ENCODE measurements at regions not wholly inside any gene's neighbourhood (a gene's known extent, or its start where the extent isn't known, plus 50 kb on each side); places are given as distances from the start of the nearest gene placed in this dataset.

DNA sequence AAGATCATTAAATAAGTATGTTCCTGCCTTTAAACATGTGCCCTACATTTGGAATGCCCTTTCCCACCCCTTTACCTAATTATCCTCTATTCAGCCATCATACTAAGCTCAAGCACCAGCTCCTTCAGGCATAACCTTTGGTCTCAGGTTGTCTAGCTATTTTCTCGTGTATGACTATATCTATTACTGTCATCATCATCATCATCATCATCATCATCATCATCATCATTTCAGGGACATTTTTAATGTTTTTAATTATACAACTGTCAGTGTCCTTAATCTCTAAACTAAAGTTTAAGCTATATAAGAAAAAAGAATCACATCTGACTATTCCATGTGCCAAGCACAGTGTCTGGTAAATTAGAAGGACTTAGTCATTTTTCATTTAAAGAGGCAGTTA, 214.6 kb upstream of the CTSO start:
- peaks cover 7% of the 10 kb centered on the region for H3K9me3 Mint-ChIP-seq
- TF ChIP-seq, protein P1, sequence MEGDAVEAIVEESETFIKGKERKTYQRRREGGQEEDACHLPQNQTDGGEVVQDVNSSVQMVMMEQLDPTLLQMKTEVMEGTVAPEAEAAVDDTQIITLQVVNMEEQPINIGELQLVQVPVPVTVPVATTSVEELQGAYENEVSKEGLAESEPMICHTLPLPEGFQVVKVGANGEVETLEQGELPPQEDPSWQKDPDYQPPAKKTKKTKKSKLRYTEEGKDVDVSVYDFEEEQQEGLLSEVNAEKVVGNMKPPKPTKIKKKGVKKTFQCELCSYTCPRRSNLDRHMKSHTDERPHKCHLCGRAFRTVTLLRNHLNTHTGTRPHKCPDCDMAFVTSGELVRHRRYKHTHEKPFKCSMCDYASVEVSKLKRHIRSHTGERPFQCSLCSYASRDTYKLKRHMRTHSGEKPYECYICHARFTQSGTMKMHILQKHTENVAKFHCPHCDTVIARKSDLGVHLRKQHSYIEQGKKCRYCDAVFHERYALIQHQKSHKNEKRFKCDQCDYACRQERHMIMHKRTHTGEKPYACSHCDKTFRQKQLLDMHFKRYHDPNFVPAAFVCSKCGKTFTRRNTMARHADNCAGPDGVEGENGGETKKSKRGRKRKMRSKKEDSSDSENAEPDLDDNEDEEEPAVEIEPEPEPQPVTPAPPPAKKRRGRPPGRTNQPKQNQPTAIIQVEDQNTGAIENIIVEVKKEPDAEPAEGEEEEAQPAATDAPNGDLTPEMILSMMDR (IDR thresholded peaks at IDR 0.05; ENCODE audit: unreplicated experiment in 3 of 3): no peak
- H3K4me1 Mint-ChIP-seq: peaks cover 16% of the 10 kb centered on the region
- H3K4me3 Mint-ChIP-seq: no peak overlapping the region
- H3K27me3 Mint-ChIP-seq (ENCODE audit: low read depth): no peaks in the 10 kb centered on the region
- no peaks in the 10 kb centered on the region for H3K36me3 Mint-ChIP-seq (ENCODE audit: low read depth)
- H3K27ac Mint-ChIP-seq: peak overlapping the region in 1 of 3 experiments; percentile 89

DNA sequence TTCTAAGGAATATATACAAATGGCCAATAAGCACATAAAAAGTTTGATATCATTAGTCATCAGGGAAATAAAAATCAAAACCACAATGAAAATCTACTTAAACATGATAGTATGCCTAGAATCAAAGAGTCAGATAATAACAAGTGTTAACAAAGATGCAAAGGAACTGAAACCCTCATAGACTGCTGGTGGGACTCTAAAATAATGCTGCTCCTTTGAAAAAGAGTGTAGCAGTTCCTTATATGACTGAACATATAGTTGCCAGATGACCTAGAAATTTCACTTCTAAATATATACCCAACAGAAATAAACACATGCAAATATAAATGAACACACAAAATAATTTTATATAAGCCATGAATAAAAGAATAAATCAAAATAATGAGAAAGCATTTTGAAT, 205.1 kb upstream of the CTSO start:
- H3K4me1 Mint-ChIP-seq: no peaks in the 10 kb centered on the region
- H3K27ac Mint-ChIP-seq: no peak overlapping the region
- H3K27me3 Mint-ChIP-seq (ENCODE audit: low read depth): no peaks in the 10 kb centered on the region
- no peaks in the 10 kb centered on the region for H3K36me3 Mint-ChIP-seq (ENCODE audit: low read depth)
- H3K9me3 Mint-ChIP-seq: peaks cover 5% of the 10 kb centered on the region
- TF ChIP-seq, protein P1 (IDR thresholded peaks at IDR 0.05; ENCODE audit: unreplicated experiment in 3 of 3): no peak
- no peak overlapping the region for H3K4me3 Mint-ChIP-seq

DNA sequence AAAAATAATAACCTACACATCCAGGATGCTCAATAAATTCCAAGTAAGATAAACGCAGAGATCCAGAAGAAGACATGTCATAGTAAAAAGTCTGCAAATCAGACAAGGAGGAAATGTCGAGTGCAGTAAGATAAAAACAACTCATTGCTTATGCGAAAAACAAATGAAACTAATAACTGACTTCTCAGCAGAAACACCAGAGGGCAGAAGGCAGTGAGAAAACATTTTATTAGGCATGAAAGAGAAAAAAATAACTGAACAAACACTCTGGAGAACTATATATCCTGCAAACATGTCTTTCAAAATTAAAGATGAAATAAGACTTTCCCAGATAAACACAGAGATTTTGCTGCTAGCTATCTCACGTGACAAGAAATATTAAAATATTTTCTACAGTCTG, 201.3 kb upstream of the CTSO start:
- Mint-ChIP-seq H3K9me3 (peaks cover 9% of the 10 kb centered on the region), H3K4me3 (no peak overlapping the region), H3K4me1 (no peaks in the 10 kb centered on the region), H3K27ac (no peak overlapping the region), H3K27me3 (ENCODE audit: low read depth) (no peaks in the 10 kb centered on the region), H3K36me3 (ENCODE audit: low read depth) (no peaks in the 10 kb centered on the region)
- TF ChIP-seq, protein P1 (IDR thresholded peaks at IDR 0.05; ENCODE audit: unreplicated experiment in 3 of 3): no peak

DNA sequence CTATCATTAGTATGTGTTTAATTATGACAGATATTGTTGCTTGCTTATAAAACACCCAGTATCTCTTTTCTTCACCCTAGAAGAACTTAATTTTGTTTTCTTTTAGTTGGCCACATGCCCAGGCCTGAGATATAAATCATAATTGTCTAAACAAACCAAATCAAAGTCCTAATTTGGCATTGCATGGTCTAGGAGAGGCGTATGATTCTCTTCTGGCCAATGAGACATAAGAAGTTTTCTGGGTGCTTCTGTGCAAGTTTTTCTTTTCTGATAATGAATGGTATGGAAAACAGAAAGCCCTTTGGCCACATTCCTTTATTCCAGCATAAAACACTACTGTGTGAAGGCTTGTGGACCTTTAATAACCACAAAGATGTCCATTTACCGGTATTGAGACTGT, 192.9 kb upstream of the CTSO start:
- no peak overlapping the region for H3K4me3 Mint-ChIP-seq
- H3K4me1 Mint-ChIP-seq: peaks cover 7% of the 10 kb centered on the region
- H3K27me3 Mint-ChIP-seq (ENCODE audit: low read depth): no peaks in the 10 kb centered on the region
- no peaks in the 10 kb centered on the region for H3K9me3 Mint-ChIP-seq
- TF ChIP-seq, protein P1 (IDR thresholded peaks at IDR 0.05; ENCODE audit: unreplicated experiment in 3 of 3): no peak
- H3K36me3 Mint-ChIP-seq (ENCODE audit: low read depth): no peaks in the 10 kb centered on the region
- peak overlapping the region; percentile 39 to 77 (median 68) for H3K27ac Mint-ChIP-seq

DNA sequence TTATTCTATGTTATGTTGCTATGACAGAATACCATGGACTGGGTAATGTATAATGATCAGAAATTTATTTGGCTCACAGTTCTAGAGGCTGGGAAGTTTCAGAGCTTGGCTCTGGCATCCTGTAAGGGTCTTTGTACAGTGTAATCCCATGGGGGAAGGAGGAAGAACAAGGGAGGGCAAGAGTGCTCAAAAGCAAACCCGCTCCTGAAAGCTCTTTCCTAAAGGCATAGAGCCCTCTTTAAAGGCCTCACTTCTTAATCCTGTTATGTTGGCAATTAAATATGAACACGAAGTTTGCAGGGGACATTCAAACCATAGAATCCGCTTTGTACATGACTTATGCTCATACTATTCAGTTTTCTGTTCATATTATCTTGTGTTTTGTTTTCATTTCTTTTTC, 191.3 kb upstream of the CTSO start:
- H3K27me3 Mint-ChIP-seq (ENCODE audit: low read depth): no peaks in the 10 kb centered on the region

DNA sequence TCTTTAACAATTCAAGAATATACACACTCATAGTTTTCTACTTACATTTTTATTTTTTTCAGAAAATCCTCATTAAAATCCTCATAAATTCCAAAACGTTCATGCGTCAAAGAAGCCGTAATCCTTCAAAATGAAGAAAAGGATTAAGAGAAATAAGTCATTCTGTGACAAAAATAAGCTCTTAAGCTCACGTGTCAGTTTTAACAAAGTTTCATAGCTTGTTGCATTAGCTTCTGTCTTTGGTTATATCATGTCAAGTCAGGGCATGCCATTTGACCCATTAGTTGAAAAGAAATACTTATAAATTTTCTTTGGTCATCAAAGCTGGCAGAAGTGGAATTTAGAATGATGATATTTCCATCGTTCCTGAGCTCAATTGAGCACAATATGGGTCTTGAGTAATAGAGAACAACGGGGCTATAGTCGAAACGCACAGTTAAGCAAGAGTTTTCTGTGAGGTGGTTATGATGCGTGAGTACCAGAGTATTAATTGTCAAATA, 185.2 kb upstream of the CTSO start:
- H3K4me1 Mint-ChIP-seq: peaks cover 18% of the 10 kb centered on the region

More for the DNA sequence above, 191.3 kb upstream of the CTSO start:
- Mint-ChIP-seq H3K4me1 (peaks cover 7% of the 10 kb centered on the region), H3K4me3 (no peak overlapping the region), H3K9me3 (no peaks in the 10 kb centered on the region), H3K36me3 (ENCODE audit: low read depth) (no peaks in the 10 kb centered on the region), H3K27ac (peak overlapping the region in 1 of 3 experiments; percentile 16)
- TF ChIP-seq, protein P1 (IDR thresholded peaks at IDR 0.05; ENCODE audit: unreplicated experiment in 3 of 3): no peak

More for the DNA sequence above, 185.2 kb upstream of the CTSO start:
- no peaks in the 10 kb centered on the region for H3K27me3 Mint-ChIP-seq (ENCODE audit: low read depth)
- H3K9me3 Mint-ChIP-seq: peaks cover 9% of the 10 kb centered on the region
- TF ChIP-seq, protein P1 (IDR thresholded peaks at IDR 0.05; ENCODE audit: unreplicated experiment in 3 of 3): no peak
- H3K4me3 Mint-ChIP-seq: no peak overlapping the region
- H3K27ac Mint-ChIP-seq: peak overlapping the region in 1 of 3 experiments; percentile 41
- H3K36me3 Mint-ChIP-seq (ENCODE audit: low read depth): no peaks in the 10 kb centered on the region

Data from nephron (organoid).